Fibroblast of gingiva (primary cell): ENCODE measurements at regions not wholly inside any gene's neighbourhood (a gene's known extent, or its start where the extent isn't known, plus 50 kb on each side); places are given as distances from the start of the nearest gene placed in this dataset.

ENCODE experiments used
- DNase-seq: peaks from one replicate; pipeline ENCODE4 v3.0.0-alpha.2; 2011; ENCODE audit warnings: low read depth

GRCh38 chr7:16055263-16055976, 365.9 kb downstream of the CRPPA start:
- no peak for DNase-seq

- peak; percentile 41 for DNase-seq
These were observed 365.2 kb upstream of the MEOX2 start for GRCh38 chr7:16051561-16052255.

- peak; percentile 18 for DNase-seq
These were observed 359.6 kb upstream of the MEOX2 start for GRCh38 chr7:16046041-16046440.

GRCh38 chr7:16045296-16045695, 358.8 kb upstream of the MEOX2 start:
- DNase-seq: no peak

- DNase-seq: no peak
These were observed 358.2 kb upstream of the MEOX2 start for GRCh38 chr7:16044645-16045044.

- DNase-seq: no peak
These were observed 353.9 kb upstream of the MEOX2 start for GRCh38 chr7:16040346-16040745.

GRCh38 chr7:16038906-16039305, 352.4 kb upstream of the MEOX2 start:
- DNase-seq: no peak

- no peak for DNase-seq
These were observed 348.9 kb upstream of the MEOX2 start for GRCh38 chr7:16035392-16035791.

GRCh38 chr7:16034866-16035265, 348.4 kb upstream of the MEOX2 start:
- no peak for DNase-seq

GRCh38 chr7:16034353-16034752, 347.9 kb upstream of the MEOX2 start:
- no peak for DNase-seq

GRCh38 chr7:16033233-16033632, 346.8 kb upstream of the MEOX2 start:
- DNase-seq: no peak

GRCh38 chr7:16028636-16029035, 342.2 kb upstream of the MEOX2 start:
- DNase-seq: no peak

GRCh38 chr7:16028103-16028502, 341.6 kb upstream of the MEOX2 start:
- peak; percentile 93 for DNase-seq

GRCh38 chr7:16027396-16027795, 340.9 kb upstream of the MEOX2 start:
- peak; percentile 65 for DNase-seq

- peak; percentile 6 for DNase-seq
These were observed 340.0 kb upstream of the MEOX2 start for GRCh38 chr7:16026253-16027020.

- no peak for DNase-seq
These were observed 339.2 kb upstream of the MEOX2 start for GRCh38 chr7:16025696-16026095.

- DNase-seq: no peak
These were observed 337.0 kb upstream of the MEOX2 start for GRCh38 chr7:16023503-16023902.

GRCh38 chr7:16023046-16023445, 336.6 kb upstream of the MEOX2 start:
- no peak for DNase-seq

- DNase-seq: no peak
These were observed 335.4 kb upstream of the MEOX2 start for GRCh38 chr7:16021851-16022250.

- DNase-seq: peak; percentile 64
These were observed 329.5 kb upstream of the MEOX2 start for GRCh38 chr7:16015981-16016380.

- DNase-seq: no peak
These were observed 327.5 kb upstream of the MEOX2 start for GRCh38 chr7:16014031-16014430.

GRCh38 chr7:16007911-16008310, 321.4 kb upstream of the MEOX2 start:
- peak; percentile 61 for DNase-seq

- DNase-seq: no peak
These were observed 318.2 kb upstream of the MEOX2 start for GRCh38 chr7:16004702-16005101.
